OCI-LY7 (cell line): ENCODE measurements at regions not wholly inside any gene's neighbourhood (a gene's known extent, or its start where the extent isn't known, plus 50 kb on each side); places are given as distances from the start of the nearest gene placed in this dataset.

ENCODE experiments used
- BruUV-seq: library from RNA; stranded (reverse); fragments of 400-500 nt; replicated peaks from 2 replicates; lab custom pipeline; 2021; lab: Mats Ljungman, UMichigan
- CTCF ChIA-PET: fragments of 300-600 bp; sonication (Branson Sonifier 250); formaldehyde crosslinking; loops from one replicate; lab custom pipeline; 2022; ENCODE audit warnings: antibody characterized with exemption; ENCODE audit not compliant: unreplicated experiment; lab: Charles Lee
- POLR2A ChIA-PET: fragments of 300-600 bp; sonication (Branson Sonifier 250); formaldehyde crosslinking; loops from one replicate; lab custom pipeline; 2022; ENCODE audit warnings: antibody characterized with exemption; lab: Charles Lee
- DNase-seq: peaks from one replicate; pipeline ENCODE4 v3.0.0-alpha.2; 2015; ENCODE audit warnings: low spot score
- H2AFZ ChIP-seq: fragments of 200-600 bp; sonication (generic), shearing (Covaris generic); 2 replicates; pipeline ENCODE4 v1.6.1; 2014; ENCODE audit warnings: mild to moderate bottlenecking, antibody characterized with exemption, low read length, moderate library complexity
- H3K27ac ChIP-seq: fragments of 200-600 bp; sonication (generic); 2 replicates; pipeline ENCODE4 v1.5.1; 2014; ENCODE audit warnings: mixed run types, low read depth, mild to moderate bottlenecking, moderate library complexity, low read length, inconsistent platforms; ENCODE audit not compliant: poor library complexity, severe bottlenecking
- H3K36me3 ChIP-seq: fragments of 200-600 bp; sonication (generic); 2 replicates; pipeline ENCODE4 v1.6.1; 2014; ENCODE audit warnings: mild to moderate bottlenecking, antibody characterized with exemption, low read length, moderate library complexity, mixed read lengths; ENCODE audit not compliant: insufficient read depth
- H3K4me1 ChIP-seq: fragments of 200-600 bp; sonication (generic); 2 replicates; pipeline ENCODE4 v1.5.1; 2014; ENCODE audit warnings: mild to moderate bottlenecking, low read length; ENCODE audit not compliant: insufficient read depth, poor library complexity, severe bottlenecking
- H3K4me2 ChIP-seq: fragments of 200-600 bp; sonication (generic); 2 replicates; pipeline ENCODE4 v1.6.1; 2014; ENCODE audit warnings: mild to moderate bottlenecking, low read length
- H3K4me3 ChIP-seq: fragments of 200-600 bp; sonication (generic); 2 replicates; pipeline ENCODE4 v1.5.1; 2014; ENCODE audit warnings: mild to moderate bottlenecking, low read depth, low read length; ENCODE audit not compliant: poor library complexity, severe bottlenecking
- H3K79me2 ChIP-seq: fragments of 200-600 bp; sonication (generic); 2 replicates; pipeline ENCODE4 v1.6.1; 2016; ENCODE audit warnings: low read depth, mild to moderate bottlenecking, low read length, moderate library complexity, mixed read lengths; ENCODE audit not compliant: insufficient read depth
- H3K9me2 ChIP-seq: fragments of 200-600 bp; sonication (generic); 2 replicates; pipeline ENCODE4 v1.6.1; 2016; ENCODE audit warnings: mild to moderate bottlenecking, low read length, mixed read lengths; ENCODE audit not compliant: insufficient read depth
- H3K9me3 ChIP-seq: fragments of 200-600 bp; sonication (generic); 2 replicates; pipeline ENCODE4 v1.6.1; 2014; ENCODE audit warnings: mild to moderate bottlenecking, mixed run types, low read length, mixed read lengths
- H4K20me1 ChIP-seq: fragments of 200-600 bp; sonication (generic); 2 replicates; pipeline ENCODE4 v1.6.1; 2014; ENCODE audit warnings: mild to moderate bottlenecking, antibody characterized with exemption, low read length, moderate library complexity, mixed read lengths; ENCODE audit not compliant: insufficient read depth
- CTCF ChIP-seq: fragments of 200-600 bp; sonication (generic); conservative IDR thresholded peaks from 2 replicates; pipeline ENCODE4 v1.5.1; 2014; ENCODE audit warnings: mild to moderate bottlenecking, antibody characterized with exemption, low read length, moderate library complexity, mixed read lengths
- EZH2phosphoT487 ChIP-seq: fragments of 200-600 bp; sonication (generic); IDR thresholded peaks from 2 replicates; pipeline ENCODE4 v1.6.1; 2018; ENCODE audit warnings: low read depth, borderline replicate concordance, mild to moderate bottlenecking, mixed run types, antibody characterized with exemption, low read length, moderate library complexity, mixed read lengths
- intact Hi-C: fragments of 100-400 bp; cut with micrococcal nuclease; formaldehyde crosslinking; loops from one replicate; pipeline ENCODE4 v1.10.0; 2022; ENCODE audit not compliant: unreplicated experiment

GRCh38 chr6:79375635-79376337 is 141.3 kb upstream of the HMGN3 start:
- H3K4me2 ChIP-seq, result no peak overlapping the region
- TF ChIP-seq CTCF (no peak), EZH2phosphoT487 (no peak)
- H3K4me3 ChIP-seq, result no peak overlapping the region
- no peaks in the 10 kb centered on the region for H3K4me1 ChIP-seq
- no peak for DNase-seq
- H4K20me1 ChIP-seq, result no peaks in the 10 kb centered on the region
- H3K27ac ChIP-seq, result no peak overlapping the region
- POLR2A ChIA-PET, result interaction anchor here (0.7 to 1.6 kb wide), 3 partner anchors 35 to 623 kb away, joined by 3 to 4 read pairs (median 3); no protein-coding TSS in a partner anchor
- CTCF ChIA-PET, result no interaction called here
- intact Hi-C loops, result no loop called here
- H3K9me3 ChIP-seq, result no peaks in the 10 kb centered on the region
- no peaks in the 10 kb centered on the region for H3K9me2 ChIP-seq
- H3K36me3 ChIP-seq, result no peaks in the 10 kb centered on the region
- H2AFZ ChIP-seq, result no peak overlapping the region
- no peaks in the 10 kb centered on the region for H3K79me2 ChIP-seq
- BruUV-seq, result no TSS peak

GRCh38 chr6:79374308-79374707 is 139.8 kb upstream of the HMGN3 start:
- intact Hi-C loops, result no loop called here
- no peak overlapping the region for H3K4me3 ChIP-seq
- H3K4me1 ChIP-seq, result no peaks in the 10 kb centered on the region
- no peaks in the 10 kb centered on the region for H3K9me3 ChIP-seq
- no peak for DNase-seq
- no peak overlapping the region for H3K27ac ChIP-seq
- BruUV-seq, result no TSS peak
- no peak overlapping the region for H2AFZ ChIP-seq
- H3K4me2 ChIP-seq, result no peak overlapping the region
- no peaks in the 10 kb centered on the region for H4K20me1 ChIP-seq
- H3K36me3 ChIP-seq, result no peaks in the 10 kb centered on the region
- no peaks in the 10 kb centered on the region for H3K9me2 ChIP-seq
- TF ChIP-seq CTCF (no peak), EZH2phosphoT487 (no peak)
- CTCF ChIA-PET, result no interaction called here
- POLR2A ChIA-PET, result no interaction called here
- H3K79me2 ChIP-seq, result no peaks in the 10 kb centered on the region

GRCh38 chr6:79373880-79374279 is 139.4 kb upstream of the HMGN3 start:
- intact Hi-C loops, result no loop called here
- no peak for DNase-seq
- Histone ChIP-seq H3K4me2 (no peak overlapping the region), H3K27ac (no peak overlapping the region), H3K4me1 (no peaks in the 10 kb centered on the region), H3K4me3 (no peak overlapping the region), H2AFZ (no peak overlapping the region), H4K20me1 (no peaks in the 10 kb centered on the region), H3K9me3 (no peaks in the 10 kb centered on the region), H3K79me2 (no peaks in the 10 kb centered on the region), H3K9me2 (no peaks in the 10 kb centered on the region), H3K36me3 (no peaks in the 10 kb centered on the region)
- TF ChIP-seq EZH2phosphoT487 (no peak), CTCF (no peak)
- ChIA-PET POLR2A (no interaction called here), CTCF (no interaction called here)
- no TSS peak for BruUV-seq
